MM.1S (cell line): ENCODE measurements at regions not wholly inside any gene's neighbourhood (a gene's known extent, or its start where the extent isn't known, plus 50 kb on each side); places are given as distances from the start of the nearest gene placed in this dataset.

ENCODE experiments used
- DNase-seq: peaks from one replicate; pipeline ENCODE4 v3.0.0-alpha.2; 2015
- H2AFZ ChIP-seq: fragments of 300-600 bp; sonication (generic); 2 replicates; pipeline ENCODE4 v1.6.0; 2016; ENCODE audit warnings: antibody characterized with exemption, low read length
- H3F3A ChIP-seq: fragments of 300-600 bp; sonication (generic); 2 replicates; pipeline ENCODE4 v1.6.1; 2016; ENCODE audit warnings: mild to moderate bottlenecking, antibody characterized with exemption, low read length, moderate library complexity, mixed read lengths; ENCODE audit not compliant: insufficient read depth
- H3K27ac ChIP-seq: fragments of 300-600 bp; sonication (generic); 2 replicates; pipeline ENCODE4 v1.5.1; 2016; ENCODE audit warnings: mild to moderate bottlenecking, low read length
- H3K27me3 ChIP-seq: fragments of 300-600 bp; sonication (generic); replicated peaks from 2 replicates; pipeline ENCODE4 v1.6.0; 2016; ENCODE audit warnings: low read length; ENCODE audit not compliant: insufficient read depth
- H3K36me3 ChIP-seq: fragments of 300-600 bp; sonication (generic); replicated peaks from 2 replicates; pipeline ENCODE4 v1.6.1; 2016; ENCODE audit warnings: mild to moderate bottlenecking, low read length, mixed read lengths; ENCODE audit not compliant: insufficient read depth
- H3K4me1 ChIP-seq: fragments of 300-600 bp; sonication (generic); 2 replicates; pipeline ENCODE4 v1.6.1; 2016; ENCODE audit warnings: low read length, mixed read lengths
- H3K4me2 ChIP-seq: fragments of 300-600 bp; sonication (generic); 2 replicates; pipeline ENCODE4 v1.6.0; 2016; ENCODE audit warnings: low read depth, low read length
- H3K4me3 ChIP-seq: fragments of 300-600 bp; sonication (generic); 2 replicates; pipeline ENCODE4 v1.5.1; 2016; ENCODE audit warnings: low read length, mixed read lengths
- H3K79me2 ChIP-seq: fragments of 300-600 bp; sonication (generic); 2 replicates; pipeline ENCODE4 v1.6.1; 2016; ENCODE audit warnings: mixed run types, low read length, mixed read lengths
- H3K9ac ChIP-seq: fragments of 300-600 bp; sonication (generic); 2 replicates; pipeline ENCODE4 v1.6.1; 2016; ENCODE audit warnings: low read length, mixed read lengths
- H3K9me2 ChIP-seq: fragments of 300-600 bp; sonication (generic); replicated peaks from 2 replicates; pipeline ENCODE4 v1.6.1; 2016; ENCODE audit warnings: mild to moderate bottlenecking, low read length, mixed read lengths; ENCODE audit not compliant: insufficient read depth
- H3K9me3 ChIP-seq: fragments of 300-600 bp; sonication (generic); replicated peaks from 2 replicates; pipeline ENCODE4 v1.6.1; 2016; ENCODE audit warnings: mild to moderate bottlenecking, low read length, mixed read lengths; ENCODE audit not compliant: insufficient read depth
- H4K20me1 ChIP-seq: fragments of 300-600 bp; sonication (generic); 2 replicates; pipeline ENCODE4 v1.6.1; 2016; ENCODE audit warnings: mild to moderate bottlenecking, low read length, moderate library complexity, mixed read lengths; ENCODE audit not compliant: insufficient read depth
- EZH2 ChIP-seq: fragments of 300-600 bp; sonication (generic); optimal IDR thresholded peaks from 2 replicates; pipeline ENCODE3; 2017; ENCODE audit warnings: low read depth, mild to moderate bottlenecking, antibody characterized with exemption, low read length, mixed read lengths
- EZH2phosphoT487 ChIP-seq: fragments of 300-600 bp; sonication (generic); IDR thresholded peaks from 2 replicates; pipeline ENCODE4 v1.6.1; 2018; ENCODE audit warnings: antibody characterized with exemption, low read length
- TF ChIP-seq, protein P1 (sequence below): fragments of 300-600 bp; sonication (generic); IDR thresholded peaks from 2 replicates; pipeline ENCODE4 v1.5.1; 2016; ENCODE audit warnings: antibody characterized with exemption, low read length, mixed read lengths

DNA sequence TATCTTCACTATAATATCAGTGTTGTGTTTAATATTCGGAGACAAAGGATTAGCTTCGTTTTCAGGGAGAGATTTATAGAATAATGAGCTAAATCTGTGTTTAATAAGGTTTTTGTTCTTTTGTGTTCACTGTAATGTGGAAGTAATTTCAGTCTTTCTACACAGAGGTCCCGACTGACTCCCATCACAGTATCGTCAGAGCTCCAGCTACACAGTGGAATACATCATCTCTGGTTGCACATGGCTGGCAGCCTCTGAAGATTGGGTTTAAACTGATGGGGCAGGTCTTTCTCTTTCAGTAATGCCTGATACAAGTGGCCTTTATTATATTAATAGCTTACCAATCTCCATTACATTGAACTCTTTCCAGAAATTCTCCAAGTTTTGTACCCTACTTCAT, 736.7 kb upstream of the RIOK2 start:
- H3F3A ChIP-seq, result no peaks in the 10 kb centered on the region
- no peaks in the 10 kb centered on the region for H3K79me2 ChIP-seq
- H3K27me3 ChIP-seq, result no peaks in the 10 kb centered on the region
- no peaks in the 10 kb centered on the region for H3K9me3 ChIP-seq
- no peak overlapping the region for H3K9ac ChIP-seq
- H3K4me1 ChIP-seq, result no peaks in the 10 kb centered on the region
- no peaks in the 10 kb centered on the region for H3K9me2 ChIP-seq
- H3K36me3 ChIP-seq, result no peaks in the 10 kb centered on the region
- H3K4me2 ChIP-seq, result no peak overlapping the region
- TF ChIP-seq EZH2 (no peak), EZH2phosphoT487 (no peak)
- TF ChIP-seq, protein P1, sequence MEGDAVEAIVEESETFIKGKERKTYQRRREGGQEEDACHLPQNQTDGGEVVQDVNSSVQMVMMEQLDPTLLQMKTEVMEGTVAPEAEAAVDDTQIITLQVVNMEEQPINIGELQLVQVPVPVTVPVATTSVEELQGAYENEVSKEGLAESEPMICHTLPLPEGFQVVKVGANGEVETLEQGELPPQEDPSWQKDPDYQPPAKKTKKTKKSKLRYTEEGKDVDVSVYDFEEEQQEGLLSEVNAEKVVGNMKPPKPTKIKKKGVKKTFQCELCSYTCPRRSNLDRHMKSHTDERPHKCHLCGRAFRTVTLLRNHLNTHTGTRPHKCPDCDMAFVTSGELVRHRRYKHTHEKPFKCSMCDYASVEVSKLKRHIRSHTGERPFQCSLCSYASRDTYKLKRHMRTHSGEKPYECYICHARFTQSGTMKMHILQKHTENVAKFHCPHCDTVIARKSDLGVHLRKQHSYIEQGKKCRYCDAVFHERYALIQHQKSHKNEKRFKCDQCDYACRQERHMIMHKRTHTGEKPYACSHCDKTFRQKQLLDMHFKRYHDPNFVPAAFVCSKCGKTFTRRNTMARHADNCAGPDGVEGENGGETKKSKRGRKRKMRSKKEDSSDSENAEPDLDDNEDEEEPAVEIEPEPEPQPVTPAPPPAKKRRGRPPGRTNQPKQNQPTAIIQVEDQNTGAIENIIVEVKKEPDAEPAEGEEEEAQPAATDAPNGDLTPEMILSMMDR, result no peak
- no peak for DNase-seq
- H3K27ac ChIP-seq, result no peak overlapping the region
- no peak overlapping the region for H3K4me3 ChIP-seq
- H2AFZ ChIP-seq, result no peak overlapping the region
- no peaks in the 10 kb centered on the region for H4K20me1 ChIP-seq

DNA sequence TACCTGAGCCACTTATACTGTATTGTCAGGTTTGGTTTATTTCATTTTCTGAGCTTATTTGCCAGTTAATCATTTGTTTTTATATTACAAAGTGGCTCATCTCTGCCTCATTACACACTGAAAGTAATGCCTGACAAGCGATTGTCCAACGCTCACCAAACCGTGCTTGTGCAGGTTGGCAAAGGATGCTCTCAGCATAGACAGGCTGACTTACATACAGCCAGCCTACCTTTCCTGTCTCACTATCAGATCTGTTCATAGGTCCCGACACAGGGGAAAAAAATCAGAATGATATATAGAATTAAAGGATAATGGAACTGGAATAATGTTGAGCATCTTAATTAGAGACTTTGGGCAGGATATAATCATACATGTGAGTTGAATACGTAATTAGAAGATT, 739.7 kb upstream of the RIOK2 start:
- Histone ChIP-seq H4K20me1 (no peaks in the 10 kb centered on the region), H3K27ac (no peak overlapping the region), H3K36me3 (no peaks in the 10 kb centered on the region), H3K4me2 (no peak overlapping the region), H3K4me3 (no peak overlapping the region), H3K79me2 (no peaks in the 10 kb centered on the region), H3K9me2 (no peaks in the 10 kb centered on the region), H3F3A (no peaks in the 10 kb centered on the region), H3K9me3 (no peaks in the 10 kb centered on the region), H3K4me1 (no peaks in the 10 kb centered on the region), H3K27me3 (no peaks in the 10 kb centered on the region), H2AFZ (no peak overlapping the region), H3K9ac (no peak overlapping the region)
- no peak for DNase-seq
- TF ChIP-seq EZH2phosphoT487 (no peak), EZH2 (no peak)
- TF ChIP-seq, protein P1, result no peak

DNA sequence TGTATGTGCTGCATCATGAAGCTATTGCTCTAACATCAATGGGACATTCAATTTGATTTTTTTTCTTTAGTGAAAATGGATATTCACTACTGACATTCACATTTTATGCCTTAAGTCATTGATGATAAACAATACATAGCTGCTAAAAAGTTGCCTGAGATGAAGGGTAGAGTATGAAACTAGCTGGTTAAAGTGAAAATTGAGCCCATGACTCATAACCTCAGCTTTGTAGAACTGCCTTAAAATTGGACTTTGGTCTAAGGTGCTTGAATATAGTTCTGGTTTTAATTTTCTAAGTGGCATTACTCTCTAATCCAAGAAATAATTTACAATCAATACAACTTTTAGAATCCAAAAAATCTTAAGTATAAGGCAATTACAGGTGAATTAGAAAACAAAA, 740.4 kb upstream of the RIOK2 start:
- Histone ChIP-seq H3K4me2 (no peak overlapping the region), H3K27ac (no peak overlapping the region), H2AFZ (no peak overlapping the region), H3K4me3 (no peak overlapping the region), H3K79me2 (no peaks in the 10 kb centered on the region), H3K4me1 (no peaks in the 10 kb centered on the region), H3K36me3 (no peaks in the 10 kb centered on the region), H3F3A (no peaks in the 10 kb centered on the region), H3K27me3 (no peaks in the 10 kb centered on the region), H3K9me3 (no peaks in the 10 kb centered on the region), H3K9me2 (no peaks in the 10 kb centered on the region), H4K20me1 (no peaks in the 10 kb centered on the region), H3K9ac (no peak overlapping the region)
- no peak for DNase-seq
- TF ChIP-seq EZH2phosphoT487 (no peak), EZH2 (no peak)
- TF ChIP-seq, protein P1, result no peak
